Tibial nerve (tissue), 4 donors: ENCODE measurements at regions not wholly inside any gene's neighbourhood (a gene's known extent, or its start where the extent isn't known, plus 50 kb on each side); places are given as distances from the start of the nearest gene placed in this dataset.

Experiments
- DNase-seq, 2 donors: peaks; one replicate each; pipeline ENCODE4 v3.0.0-alpha.2; 2019; ENCODE audit warnings: low spot score in 2 of 2
- H3K27ac ChIP-seq, 4 donors: fragments of 200-600 bp; sonication (generic) in 3 of 4; one replicate each; pipeline ENCODE4 v1.5.1; 2017 to 2019; ENCODE audit warnings: mild to moderate bottlenecking in 1 of 4
- H3K27me3 ChIP-seq, 2 donors: fragments of 200-600 bp; sonication (generic) in 1 of 2; one replicate each; pipeline versions ENCODE4 v1.5.1 to v1.6.0; 2017 to 2019
- H3K36me3 ChIP-seq, 3 donors: fragments of 200-600 bp; sonication (generic); one replicate each; pipeline ENCODE4 v1.5.1; 2018 to 2019
- H3K4me1 ChIP-seq, 4 donors: fragments of 200-600 bp; sonication (generic) in 3 of 4; one replicate each; pipeline ENCODE4 v1.5.1; 2017 to 2019
- H3K4me3 ChIP-seq, 4 donors: fragments of 200-600 bp; sonication (generic) in 3 of 4; one replicate each; pipeline ENCODE4 v1.5.1; 2017 to 2019; ENCODE audit warnings: mild to moderate bottlenecking in 1 of 4, moderate library complexity in 1 of 4
- H3K9me3 ChIP-seq, 4 donors: fragments of 200-600 bp; sonication (generic) in 3 of 4; one replicate each; pipeline ENCODE4 v1.5.1; 2017 to 2019
- EP300 ChIP-seq, 2 donors: sonication (generic); formaldehyde crosslinking; IDR thresholded peaks; one replicate each; pipeline ENCODE4 v1.6.1; 2017; ENCODE audit warnings: antibody characterized with exemption in 2 of 2, mild to moderate bottlenecking in 1 of 2
- POLR2A ChIP-seq, 2 donors: fragments of 450-650 bp; IDR thresholded peaks; one replicate each; pipeline ENCODE4 v1.6.1; 2017; ENCODE audit warnings: antibody characterized with exemption in 2 of 2, mild to moderate bottlenecking in 2 of 2, moderate library complexity in 2 of 2
- WGBS, 2 donors: methylation state at CpG; one replicate each; pipeline ENCODE4 v1.1.5; 2018; 5-methylcytosine and 5-hydroxymethylcytosine counted together
- TF ChIP-seq, protein P1 (sequence below), 5 experiments: fragments of 200-600 bp in 3 of 5; fragments of 450-650 bp in 2 of 5; sonication (generic) in 3 of 5; IDR thresholded peaks; one replicate each; pipeline ENCODE4 v1.5.1; 2016 to 2019; ENCODE audit warnings: antibody characterized with exemption in 5 of 5, mild to moderate bottlenecking in 3 of 5, moderate library complexity in 2 of 5

DNA sequence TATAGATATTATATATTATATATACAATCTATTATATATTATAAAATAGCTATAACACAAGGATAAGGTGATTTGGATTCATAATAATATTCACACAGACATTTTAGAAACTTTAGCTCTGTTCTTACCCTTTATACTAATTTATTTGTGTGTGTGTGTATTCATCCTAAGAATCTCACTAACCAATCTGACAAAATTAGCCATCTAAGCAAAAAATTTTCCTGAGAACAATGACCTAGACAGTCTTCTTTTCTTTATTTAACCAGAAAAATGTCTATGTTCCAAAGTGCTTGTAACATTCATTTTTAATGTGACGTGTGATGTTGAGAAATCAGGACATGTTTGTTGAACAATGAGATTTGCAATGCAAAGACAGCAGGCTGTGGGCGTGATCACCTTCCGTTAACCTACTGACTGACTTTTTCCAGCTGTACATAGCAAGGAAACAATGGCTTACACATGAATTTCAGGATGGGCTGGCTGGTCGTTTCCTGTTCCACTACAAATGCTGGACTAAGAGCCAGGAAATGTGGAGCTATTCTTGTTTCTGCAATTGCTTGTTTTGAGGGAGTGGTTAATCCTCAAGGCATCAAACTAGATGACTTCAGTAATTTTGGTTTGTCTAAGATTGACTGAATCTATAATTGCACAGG lies 634.6 kb upstream of the ARGLU1 start:
- DNase-seq = no peak
- H3K27ac ChIP-seq = peak overlapping the region in 1 of 4 donors; percentile 57
- no peaks in the 10 kb centered on the region for H3K36me3 ChIP-seq
- H3K9me3 ChIP-seq = no peaks in the 10 kb centered on the region
- H3K4me3 ChIP-seq = no peak overlapping the region
- TF ChIP-seq POLR2A (IDR thresholded peaks at IDR 0.05) (no peak), EP300 (IDR thresholded peaks at IDR 0.05) (peak in 1 of 2 donors; percentile 75)
- TF ChIP-seq, protein P1, sequence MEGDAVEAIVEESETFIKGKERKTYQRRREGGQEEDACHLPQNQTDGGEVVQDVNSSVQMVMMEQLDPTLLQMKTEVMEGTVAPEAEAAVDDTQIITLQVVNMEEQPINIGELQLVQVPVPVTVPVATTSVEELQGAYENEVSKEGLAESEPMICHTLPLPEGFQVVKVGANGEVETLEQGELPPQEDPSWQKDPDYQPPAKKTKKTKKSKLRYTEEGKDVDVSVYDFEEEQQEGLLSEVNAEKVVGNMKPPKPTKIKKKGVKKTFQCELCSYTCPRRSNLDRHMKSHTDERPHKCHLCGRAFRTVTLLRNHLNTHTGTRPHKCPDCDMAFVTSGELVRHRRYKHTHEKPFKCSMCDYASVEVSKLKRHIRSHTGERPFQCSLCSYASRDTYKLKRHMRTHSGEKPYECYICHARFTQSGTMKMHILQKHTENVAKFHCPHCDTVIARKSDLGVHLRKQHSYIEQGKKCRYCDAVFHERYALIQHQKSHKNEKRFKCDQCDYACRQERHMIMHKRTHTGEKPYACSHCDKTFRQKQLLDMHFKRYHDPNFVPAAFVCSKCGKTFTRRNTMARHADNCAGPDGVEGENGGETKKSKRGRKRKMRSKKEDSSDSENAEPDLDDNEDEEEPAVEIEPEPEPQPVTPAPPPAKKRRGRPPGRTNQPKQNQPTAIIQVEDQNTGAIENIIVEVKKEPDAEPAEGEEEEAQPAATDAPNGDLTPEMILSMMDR (IDR thresholded peaks at IDR 0.05) = no peak
- WGBS, 2 donors = 6 to 13% methylated on average over 4 of the region's 4 CpGs
- H3K27me3 ChIP-seq = no peaks in the 10 kb centered on the region
- peaks cover 0 to 8% (median 0%) of the 10 kb centered on the region in 4 donors for H3K4me1 ChIP-seq

DNA sequence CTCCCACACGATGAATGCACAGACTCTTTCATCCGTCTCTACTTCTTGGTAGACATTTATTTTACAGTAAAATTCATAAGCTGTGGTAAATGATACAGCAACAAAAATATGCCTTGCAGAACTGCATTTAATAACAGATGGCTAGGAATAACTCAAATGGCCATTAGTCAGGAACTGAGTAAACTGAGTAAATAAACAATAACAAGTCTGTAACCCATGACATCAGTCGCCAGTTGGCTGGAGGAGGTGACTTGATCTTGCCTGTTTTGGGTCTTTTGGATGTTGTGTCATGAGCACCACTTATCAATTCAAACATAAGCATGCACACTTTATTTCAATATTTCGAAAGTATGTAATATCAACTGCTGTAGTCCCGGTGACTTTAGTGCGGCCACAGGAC lies 632.6 kb upstream of the ARGLU1 start:
- Histone ChIP-seq H3K27ac (no peak overlapping the region), H3K36me3 (no peaks in the 10 kb centered on the region), H3K27me3 (no peaks in the 10 kb centered on the region), H3K4me1 (peaks cover 0 to 5% (median 0%) of the 10 kb centered on the region in 4 donors), H3K4me3 (no peak overlapping the region), H3K9me3 (peaks cover 0 to 3% (median 0%) of the 10 kb centered on the region in 4 donors)
- TF ChIP-seq POLR2A (IDR thresholded peaks at IDR 0.05) (no peak), EP300 (IDR thresholded peaks at IDR 0.05) (no peak)
- TF ChIP-seq, protein P1 (IDR thresholded peaks at IDR 0.05) = no peak
- no peak for DNase-seq
- 87 to 94% methylated on average over 6 of the region's 6 CpGs for WGBS, 2 donors

DNA sequence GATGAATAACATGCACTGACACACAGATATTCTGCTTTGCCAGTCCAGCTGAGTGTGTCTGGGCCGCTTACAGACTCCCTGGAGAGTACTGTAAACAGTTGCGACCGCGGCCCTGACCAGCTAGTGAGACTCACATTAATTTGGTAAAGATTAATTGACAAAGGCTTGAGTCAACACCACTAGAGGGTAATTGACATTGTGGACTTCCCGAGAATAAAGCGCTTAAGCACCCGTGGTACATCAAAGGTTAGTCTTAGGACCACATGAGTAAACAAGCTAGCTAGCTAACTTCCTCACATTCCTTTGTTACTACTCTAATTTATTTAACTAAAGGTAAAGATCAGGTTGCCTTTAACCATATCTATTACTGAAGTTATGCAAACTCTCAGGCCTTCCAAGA lies 624.4 kb upstream of the ARGLU1 start:
- no peak for DNase-seq
- no peaks in the 10 kb centered on the region for H3K27me3 ChIP-seq
- 48 to 53% methylated on average over 7 of the region's 7 CpGs for WGBS, 2 donors
- no peaks in the 10 kb centered on the region for H3K36me3 ChIP-seq
- TF ChIP-seq POLR2A (IDR thresholded peaks at IDR 0.05) (no peak), EP300 (IDR thresholded peaks at IDR 0.05) (no peak)
- TF ChIP-seq, protein P1 (IDR thresholded peaks at IDR 0.05) = no peak
- no peaks in the 10 kb centered on the region for H3K4me1 ChIP-seq
- H3K4me3 ChIP-seq = no peak overlapping the region
- H3K27ac ChIP-seq = no peak overlapping the region
- peaks cover 0 to 9% (median 0%) of the 10 kb centered on the region in 4 donors for H3K9me3 ChIP-seq

DNA sequence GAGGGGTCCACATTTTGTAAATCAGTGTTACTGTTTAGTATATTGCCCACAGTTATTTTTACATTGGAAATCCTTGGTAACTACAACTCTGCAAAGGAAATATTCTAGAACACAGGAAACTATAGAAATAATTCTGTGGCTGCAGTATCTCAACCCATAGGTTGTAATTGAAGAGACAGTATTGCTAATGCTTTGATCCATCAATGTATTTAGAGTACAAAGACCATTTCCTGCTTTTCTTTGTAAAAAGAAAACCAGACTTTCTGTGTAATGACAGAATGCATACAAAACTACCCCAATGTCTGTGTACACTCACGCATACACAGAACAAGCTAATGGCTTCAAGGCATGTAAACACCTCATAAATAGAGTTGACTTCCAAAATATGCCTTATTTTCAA lies 622.1 kb upstream of the ARGLU1 start:
- DNase-seq = no peak
- 81 to 93% methylated on average over 1 of the region's 1 CpG for WGBS, 2 donors
- TF ChIP-seq POLR2A (IDR thresholded peaks at IDR 0.05) (no peak), EP300 (IDR thresholded peaks at IDR 0.05) (no peak)
- TF ChIP-seq, protein P1 (IDR thresholded peaks at IDR 0.05) = no peak

DNA sequence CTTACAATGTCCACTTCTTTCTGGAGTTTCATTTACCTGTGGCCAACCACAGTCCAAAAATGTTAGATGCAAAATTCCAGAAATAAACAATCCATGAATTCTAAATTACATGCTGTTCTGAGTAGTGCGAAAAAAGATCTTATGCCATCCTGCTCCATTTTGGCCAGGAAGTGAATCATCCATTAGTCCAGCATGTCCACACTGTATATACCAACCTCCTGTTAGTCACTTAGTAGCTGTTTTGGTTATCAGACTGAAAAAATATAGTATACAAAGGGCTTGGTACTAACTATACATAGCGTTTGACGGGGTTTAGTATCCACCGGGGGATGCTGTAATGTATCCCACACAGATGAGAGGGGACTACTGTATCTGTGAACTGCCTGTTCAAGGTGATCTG lies 618.0 kb upstream of the ARGLU1 start:
- Histone ChIP-seq H3K9me3 (no peaks in the 10 kb centered on the region), H3K36me3 (no peaks in the 10 kb centered on the region), H3K27ac (no peak overlapping the region), H3K4me1 (no peaks in the 10 kb centered on the region), H3K4me3 (no peak overlapping the region), H3K27me3 (no peaks in the 10 kb centered on the region)
- WGBS, 2 donors = 94 to 97% methylated on average over 4 of the region's 4 CpGs
- TF ChIP-seq POLR2A (IDR thresholded peaks at IDR 0.05) (no peak), EP300 (IDR thresholded peaks at IDR 0.05) (no peak)
- TF ChIP-seq, protein P1 (IDR thresholded peaks at IDR 0.05) = no peak
- DNase-seq = no peak

More for the DNA sequence above, 622.1 kb upstream of the ARGLU1 start:
- peaks cover 0 to 3% (median 0%) of the 10 kb centered on the region in 4 donors for H3K9me3 ChIP-seq
- H3K36me3 ChIP-seq = no peaks in the 10 kb centered on the region
- H3K27me3 ChIP-seq = no peaks in the 10 kb centered on the region
- no peak overlapping the region for H3K27ac ChIP-seq
- no peak overlapping the region for H3K4me3 ChIP-seq
- H3K4me1 ChIP-seq = no peaks in the 10 kb centered on the region
